Thymus (tissue), 11 donors: ENCODE measurements at regions not wholly inside any gene's neighbourhood (a gene's known extent, or its start where the extent isn't known, plus 50 kb on each side); places are given as distances from the start of the nearest gene placed in this dataset.
"Not testable (repeated sequence)": the region's sequence is repeated elsewhere in the genome, so short reads cannot be mapped to it uniquely, and the experiment has no call there.

Source experiments
- DNase-seq, 9 donors: peaks; one replicate each; pipeline ENCODE4 v3.0.0-alpha.2; 2013; ENCODE audit warnings: low spot score in 9 of 9, low read depth in 6 of 9, missing footprints in 1 of 9
- H3K27ac ChIP-seq, 2 donors: one replicate each; pipeline ENCODE4 v1.5.1; 2013; ENCODE audit warnings: control low read depth in 1 of 2, low read depth in 1 of 2, low read length in 1 of 2, mild to moderate bottlenecking in 1 of 2, moderate library complexity in 1 of 2
- H3K27me3 ChIP-seq, 2 donors: one replicate each; pipeline ENCODE4 v1.5.1; 2013; ENCODE audit warnings: low read length in 1 of 2; ENCODE audit not compliant: control insufficient read depth in 2 of 2, insufficient read depth in 1 of 2
- H3K36me3 ChIP-seq, 2 donors: one replicate each; pipeline ENCODE4 v1.5.1; 2013; ENCODE audit warnings: low read length in 1 of 2, mild to moderate bottlenecking in 1 of 2, moderate library complexity in 1 of 2; ENCODE audit not compliant: control insufficient read depth in 2 of 2, insufficient read depth in 2 of 2
- H3K4me1 ChIP-seq, 2 donors: one replicate each; pipeline ENCODE4 v1.5.1; 2013; ENCODE audit warnings: low read length in 2 of 2; ENCODE audit not compliant: control insufficient read depth in 2 of 2, insufficient read depth in 2 of 2
- H3K4me3 ChIP-seq, 2 donors: one replicate each; pipeline ENCODE4 v1.5.1; 2013; ENCODE audit warnings: low read length in 2 of 2, control low read depth in 1 of 2, mild to moderate bottlenecking in 1 of 2
- H3K9me3 ChIP-seq, 2 donors: one replicate each; pipeline ENCODE4 v1.5.1; 2013; ENCODE audit warnings: low read length in 1 of 2, mild to moderate bottlenecking in 1 of 2; ENCODE audit not compliant: control insufficient read depth in 2 of 2, insufficient read depth in 1 of 2
- WGBS: extraction: QIAGEN DNeasy Blood & Tissue Kit; methylation state at CpG from one replicate; pipeline ENCODE4 v1.1.7; 2013; 5-methylcytosine and 5-hydroxymethylcytosine counted together
- donor health status: healthy.

- WGBS: 83% methylated on average over 1 of the region's 1 CpG
- Histone ChIP-seq H3K4me3 (no peak overlapping the region), H3K36me3 (no peaks in the 10 kb centered on the region), H3K4me1 (no peaks in the 10 kb centered on the region), H3K27ac (no peak overlapping the region), H3K9me3 (no peaks in the 10 kb centered on the region), H3K27me3 (peaks cover 31 to 56% of the 10 kb centered on the region in 2 donors)
- DNase-seq: no peak
Observed at GRCh38 chr15:96049766-96050165, 280.7 kb upstream of the NR2F2 start.

GRCh38 chr15:96051598-96051997 is 278.9 kb upstream of the NR2F2 start:
- 93% methylated on average over 2 of the region's 2 CpGs for WGBS
- no peaks in the 10 kb centered on the region for H3K4me1 ChIP-seq
- no peak overlapping the region for H3K27ac ChIP-seq

GRCh38 chr15:96052154-96052553 is 278.3 kb upstream of the NR2F2 start:
- H3K27me3 ChIP-seq: peaks cover 38 to 61% of the 10 kb centered on the region in 2 donors
- no peak overlapping the region for H3K27ac ChIP-seq
- no peak for DNase-seq
- H3K4me1 ChIP-seq: no peaks in the 10 kb centered on the region
- no peak overlapping the region for H3K4me3 ChIP-seq
- 58% methylated on average over 4 of the region's 4 CpGs for WGBS
- no peaks in the 10 kb centered on the region for H3K36me3 ChIP-seq
- no peaks in the 10 kb centered on the region for H3K9me3 ChIP-seq

More at GRCh38 chr15:96051598-96051997, 278.9 kb upstream of the NR2F2 start:
- DNase-seq: no peak
- Histone ChIP-seq H3K36me3 (no peaks in the 10 kb centered on the region), H3K27me3 (peaks cover 39 to 65% of the 10 kb centered on the region in 2 donors), H3K4me3 (no peak overlapping the region), H3K9me3 (no peaks in the 10 kb centered on the region)

- H3K27me3 ChIP-seq: peaks cover 35 to 58% of the 10 kb centered on the region in 2 donors
- H3K4me1 ChIP-seq: no peaks in the 10 kb centered on the region
- no peak for DNase-seq
- WGBS: 11% methylated on average over 18 of the region's 18 CpGs
- no peak overlapping the region for H3K4me3 ChIP-seq
- no peak overlapping the region for H3K27ac ChIP-seq
- no peaks in the 10 kb centered on the region for H3K36me3 ChIP-seq
- H3K9me3 ChIP-seq: no peaks in the 10 kb centered on the region
Observed at GRCh38 chr15:96052572-96053030, 277.9 kb upstream of the NR2F2 start.

GRCh38 chr15:96053031-96053780 is 277.3 kb upstream of the NR2F2 start:
- H3K4me3 ChIP-seq: no peak overlapping the region
- DNase-seq: peak in 1 of 9 donors; percentile 20
- no peaks in the 10 kb centered on the region for H3K4me1 ChIP-seq
- no peaks in the 10 kb centered on the region for H3K36me3 ChIP-seq
- H3K9me3 ChIP-seq: no peaks in the 10 kb centered on the region
- no peak overlapping the region for H3K27ac ChIP-seq
- H3K27me3 ChIP-seq: peaks cover 33 to 62% of the 10 kb centered on the region in 2 donors
- WGBS: 4% methylated on average over 36 of the region's 36 CpGs

- 25% methylated on average over 14 of the region's 14 CpGs for WGBS
- no peaks in the 10 kb centered on the region for H3K4me1 ChIP-seq
- no peaks in the 10 kb centered on the region for H3K9me3 ChIP-seq
- H3K27me3 ChIP-seq: peaks cover 33 to 58% of the 10 kb centered on the region in 2 donors
- no peak for DNase-seq
- H3K4me3 ChIP-seq: no peak overlapping the region
- no peak overlapping the region for H3K27ac ChIP-seq
- H3K36me3 ChIP-seq: no peaks in the 10 kb centered on the region
Observed at GRCh38 chr15:96053781-96054428, 276.6 kb upstream of the NR2F2 start.

DNA sequence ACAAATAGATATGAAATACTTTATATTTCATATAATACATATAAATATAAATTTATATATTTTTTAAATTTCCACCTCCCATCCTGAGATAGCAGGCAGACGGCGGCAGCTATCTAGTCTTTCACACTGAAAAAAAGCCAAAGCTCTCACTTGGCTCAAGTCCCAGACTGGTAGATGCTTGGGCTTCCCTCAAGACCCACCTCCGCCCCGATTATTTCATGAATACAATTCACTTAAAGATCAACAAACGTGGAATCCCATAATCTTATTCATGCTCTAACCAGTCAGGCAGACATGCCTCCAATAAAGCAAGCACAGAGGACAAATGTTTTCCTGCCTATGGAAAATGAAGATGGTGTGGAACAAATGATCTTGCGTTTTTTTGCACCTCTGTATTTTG is 275.9 kb upstream of the NR2F2 start:
- H3K36me3 ChIP-seq: no peaks in the 10 kb centered on the region
- WGBS: 75% methylated on average over 6 of the region's 6 CpGs

GRCh38 chr15:96058103-96058851 is 272.2 kb upstream of the NR2F2 start:
- WGBS: 65% methylated on average over 8 of the region's 8 CpGs
- peak in 1 of 9 donors; percentile 15 for DNase-seq
- Histone ChIP-seq H3K4me1 (no peaks in the 10 kb centered on the region), H3K4me3 (no peak overlapping the region), H3K27ac (no peak overlapping the region), H3K9me3 (no peaks in the 10 kb centered on the region), H3K27me3 (peaks cover 22 to 30% of the 10 kb centered on the region in 2 donors), H3K36me3 (no peaks in the 10 kb centered on the region)

More for the DNA sequence above, 275.9 kb upstream of the NR2F2 start:
- Histone ChIP-seq H3K27ac (no peak overlapping the region), H3K4me1 (no peaks in the 10 kb centered on the region), H3K9me3 (no peaks in the 10 kb centered on the region), H3K4me3 (no peak overlapping the region), H3K27me3 (peaks cover 33 to 55% of the 10 kb centered on the region in 2 donors)
- no peak for DNase-seq

GRCh38 chr15:96058852-96059103 is 271.7 kb upstream of the NR2F2 start:
- H3K36me3 ChIP-seq, H3K4me3 ChIP-seq, H3K4me1 ChIP-seq, DNase-seq, H3K9me3 ChIP-seq, H3K27ac ChIP-seq: not testable (repeated sequence)
- peaks cover 17 to 25% of the 10 kb centered on the region in 2 donors for H3K27me3 ChIP-seq
- 89% methylated on average over 1 of the region's 1 CpG for WGBS
